ENCODE measurements at regions not wholly inside any gene's neighbourhood (a gene's known extent, or its start where the extent isn't known, plus 50 kb on each side); places are given as distances from the start of the nearest gene placed in this dataset.
"Not testable (repeated sequence)": the region's sequence is repeated elsewhere in the genome, so short reads cannot be mapped to it uniquely, and the experiment has no call there.

DNA sequence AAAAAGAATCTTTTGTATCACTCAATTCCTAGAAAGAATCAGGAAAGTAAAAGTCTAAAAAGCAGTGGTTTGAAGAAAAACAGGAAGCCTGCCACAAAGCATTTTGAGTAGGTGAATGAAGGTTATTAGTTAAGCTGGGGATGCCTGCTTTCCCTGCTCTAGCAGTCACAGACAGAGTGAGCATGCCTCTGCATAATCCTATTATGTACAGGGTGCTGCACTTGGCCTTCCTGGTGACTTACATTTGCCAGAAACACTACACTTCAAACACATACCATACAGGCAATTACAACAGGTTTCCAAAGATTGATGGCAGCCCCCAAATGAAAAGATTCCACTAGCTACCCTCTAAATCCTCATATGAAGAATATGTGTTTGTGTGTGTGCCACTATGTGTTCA, 130.8 kb downstream of the TPBG start:
- Histone ChIP-seq H3K9me3 (no peaks in the 10 kb centered on the region), H3K4me3 (no peak overlapping the region), H3K4me2 (no peak overlapping the region), H3K4me1 (no peaks in the 10 kb centered on the region), H3K27ac (no peak overlapping the region)
- no peak for ATAC-seq
- CTCF ChIA-PET = no interaction called here
- POLR2A ChIA-PET = no interaction called here
- no peak for FAIRE-seq
- TF ChIP-seq JUNB (IDR thresholded peaks at IDR 0.05) = no peak
- TF ChIP-seq, protein P1, sequence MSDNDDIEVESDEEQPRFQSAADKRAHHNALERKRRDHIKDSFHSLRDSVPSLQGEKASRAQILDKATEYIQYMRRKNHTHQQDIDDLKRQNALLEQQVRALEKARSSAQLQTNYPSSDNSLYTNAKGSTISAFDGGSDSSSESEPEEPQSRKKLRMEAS (IDR thresholded peaks at IDR 0.05) = no peak
- TF ChIP-seq ZC3H11A (IDR thresholded peaks at IDR 0.05) = no peak
- no peak for TF ChIP-seq JUN (IDR thresholded peaks at IDR 0.05)
- no peak for TF ChIP-seq ESRRA (IDR thresholded peaks at IDR 0.05; ENCODE audit: borderline replicate concordance, low read length)
- TF ChIP-seq NFE2L2 (conservative IDR thresholded peaks at IDR 0.05; ENCODE audit: low read length) = no peak
- TF ChIP-seq FOSL2 (IDR thresholded peaks at IDR 0.05) = no peak
- no peak for TF ChIP-seq FOSL2 (CRISPR knock-in tag; IDR thresholded peaks at IDR 0.05)
- DNase-seq (ENCODE audit: low read depth in 1 of 2, low spot score in 1 of 2) = no peak

GRCh38 chr6:82501901-82502300, 138.3 kb downstream of the TPBG start:
- ATAC-seq; H3K4me2 ChIP-seq; H3K4me3 ChIP-seq; CTCF ChIA-PET; DNase-seq (ENCODE audit: low read depth in 1 of 2, low spot score in 1 of 2); FAIRE-seq; H3K9me3 ChIP-seq; POLR2A ChIA-PET; H3K27ac ChIP-seq: not testable (repeated sequence)
- 33% methylated on average over 1 of the region's 5 CpGs for WGBS (ENCODE audit: missing lambda C conversion rate)
- H3K4me1 ChIP-seq = peaks cover 11% of the 10 kb centered on the region; the same call in 2 of the 3 replicates

GRCh38 chr6:82506526-82506925, 142.9 kb downstream of the TPBG start:
- Histone ChIP-seq H3K9me3 (no peaks in the 10 kb centered on the region), H3K27ac (peak overlapping the region; percentile 60 to 83; a peak in 5 of 6 replicates), H3K4me3 (no peak overlapping the region), H3K4me2 (peak overlapping the region; percentile 55), H3K4me1 (peaks cover 16% of the 10 kb centered on the region; the same call in 2 of the 3 replicates)
- ATAC-seq (peak; percentile 98 to 99), FAIRE-seq (no peak), DNase-seq (ENCODE audit: low read depth in 1 of 2, low spot score in 1 of 2) (peak; percentile 36 to 83)
- CTCF ChIA-PET = no interaction called here
- TF ChIP-seq RAD21 (conservative IDR thresholded peaks at IDR 0.05 in 1 of 2, IDR thresholded peaks at IDR 0.05 in 1 of 2) = peak in 1 of 2 experiments; percentile 23; a peak in 1 of 5 replicates
- no peak for TF ChIP-seq REST (IDR thresholded peaks at IDR 0.05)
- TF ChIP-seq POLR2AphosphoS2 (conservative IDR thresholded peaks at IDR 0.05; ENCODE audit: low read length) = no peak
- TF ChIP-seq CEBPB (IDR thresholded peaks at IDR 0.05) = peak; percentile 85 to 94
- TF ChIP-seq JUN (IDR thresholded peaks at IDR 0.05) = peak in 1 of 2 experiments; percentile 39; a peak in 1 of 5 replicates
- TF ChIP-seq MAFK (IDR thresholded peaks at IDR 0.05; ENCODE audit: partially characterized antibody) = no peak
- TF ChIP-seq JUNB (IDR thresholded peaks at IDR 0.05) = peak; percentile 54; the same call in 1 of the 2 replicates
- peak; percentile 48 to 58; a peak in 2 of 5 replicates for TF ChIP-seq EP300 (IDR thresholded peaks at IDR 0.05)
- TF ChIP-seq HES2 (IDR thresholded peaks at IDR 0.05) = 0 out of 2 replicates have a peak, but pooled peaks have one; percentile 23
- 0 out of 3 replicates have a peak, but pooled peaks have one; percentile 7 for TF ChIP-seq SMC3 (IDR thresholded peaks at IDR 0.05)
- TF ChIP-seq CBX8 (IDR thresholded peaks at IDR 0.05) = no peak
- peak; percentile 53 for TF ChIP-seq FOSL2 (IDR thresholded peaks at IDR 0.05)
- peak; percentile 73 for TF ChIP-seq FOSL2 (CRISPR knock-in tag; IDR thresholded peaks at IDR 0.05)
- TF ChIP-seq GATA3 (IDR thresholded peaks at IDR 0.05; ENCODE audit: borderline replicate concordance) = peak; percentile 37; the same call in 1 of the 2 replicates
- POLR2A ChIA-PET = interaction anchor here (0.6 kb wide), 1 partner anchor 99 kb away, joined by 4 read pairs; no protein-coding TSS in a partner anchor
- WGBS (ENCODE audit: missing lambda C conversion rate) = 0% methylated on average over 1 of the region's 1 CpG
